ENCODE measurements at regions not wholly inside any gene's neighbourhood (a gene's known extent, or its start where the extent isn't known, plus 50 kb on each side); places are given as distances from the start of the nearest gene placed in this dataset.

DNA sequence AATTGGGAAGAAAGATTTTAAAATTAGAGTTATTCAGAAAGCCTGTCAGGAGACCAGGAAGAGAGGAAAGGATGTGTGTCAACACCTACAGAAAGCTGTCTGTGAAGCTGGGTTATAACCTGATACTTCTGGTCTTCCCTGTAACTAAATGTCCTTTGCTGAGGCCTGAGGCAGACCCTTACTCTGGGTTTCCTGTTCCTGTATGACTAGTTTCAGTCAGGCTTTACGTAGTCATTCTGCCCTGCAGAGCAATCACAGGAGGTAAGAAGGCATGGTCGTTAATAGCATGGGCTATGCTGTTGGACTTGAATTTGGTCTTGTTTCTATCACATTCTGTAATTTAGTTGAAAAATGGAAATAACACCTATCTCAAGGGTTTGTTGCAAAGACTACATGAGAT lies 110.5 kb upstream of the IGFBP7 start:
- H3K27ac ChIP-seq, result no peak overlapping the region
- no peak for ATAC-seq
- intact Hi-C loops (cut with DNase I), result no loop called here
- H3K4me1 ChIP-seq, result no peaks in the 10 kb centered on the region
- no peak for TF ChIP-seq POLR2A (IDR thresholded peaks at IDR 0.05)
- TF ChIP-seq, protein P1, sequence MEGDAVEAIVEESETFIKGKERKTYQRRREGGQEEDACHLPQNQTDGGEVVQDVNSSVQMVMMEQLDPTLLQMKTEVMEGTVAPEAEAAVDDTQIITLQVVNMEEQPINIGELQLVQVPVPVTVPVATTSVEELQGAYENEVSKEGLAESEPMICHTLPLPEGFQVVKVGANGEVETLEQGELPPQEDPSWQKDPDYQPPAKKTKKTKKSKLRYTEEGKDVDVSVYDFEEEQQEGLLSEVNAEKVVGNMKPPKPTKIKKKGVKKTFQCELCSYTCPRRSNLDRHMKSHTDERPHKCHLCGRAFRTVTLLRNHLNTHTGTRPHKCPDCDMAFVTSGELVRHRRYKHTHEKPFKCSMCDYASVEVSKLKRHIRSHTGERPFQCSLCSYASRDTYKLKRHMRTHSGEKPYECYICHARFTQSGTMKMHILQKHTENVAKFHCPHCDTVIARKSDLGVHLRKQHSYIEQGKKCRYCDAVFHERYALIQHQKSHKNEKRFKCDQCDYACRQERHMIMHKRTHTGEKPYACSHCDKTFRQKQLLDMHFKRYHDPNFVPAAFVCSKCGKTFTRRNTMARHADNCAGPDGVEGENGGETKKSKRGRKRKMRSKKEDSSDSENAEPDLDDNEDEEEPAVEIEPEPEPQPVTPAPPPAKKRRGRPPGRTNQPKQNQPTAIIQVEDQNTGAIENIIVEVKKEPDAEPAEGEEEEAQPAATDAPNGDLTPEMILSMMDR (IDR thresholded peaks at IDR 0.05), result no peak
- WGBS, 4 donors, result 57 to 78% (median 63%) methylated on average over 2 of the region's 2 CpGs
- H3K4me3 ChIP-seq, result no peak overlapping the region
- H3K36me3 ChIP-seq, result no peaks in the 10 kb centered on the region
- no peaks in the 10 kb centered on the region for H3K27me3 ChIP-seq
- DNase-seq, result no peak
- peaks cover 0 to 4% (median 0%) of the 10 kb centered on the region in 12 donors for H3K9me3 ChIP-seq

DNA sequence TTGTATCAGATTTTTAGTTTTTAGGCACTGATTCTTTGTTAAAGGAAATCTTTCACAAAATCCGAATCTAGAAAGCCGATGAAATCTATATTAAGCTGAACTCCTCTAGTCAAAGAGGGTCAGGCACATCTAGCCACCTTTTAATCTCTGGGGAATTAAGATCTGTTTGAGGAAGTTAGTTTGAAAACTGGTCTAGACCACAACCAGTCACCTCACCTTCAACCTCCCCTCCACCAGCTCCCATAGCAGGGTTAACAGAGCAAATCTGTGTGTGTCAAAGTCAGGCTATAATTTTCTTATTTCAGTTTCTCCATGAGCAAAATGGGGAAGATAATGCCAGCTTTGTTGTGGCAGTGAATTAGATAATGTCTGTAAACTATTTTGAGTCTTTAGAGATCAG lies 110.0 kb upstream of the IGFBP7 start:
- intact Hi-C loops (cut with DNase I), result no loop called here
- no peaks in the 10 kb centered on the region for H3K4me1 ChIP-seq
- TF ChIP-seq, protein P1 (IDR thresholded peaks at IDR 0.05), result no peak
- H3K36me3 ChIP-seq, result no peaks in the 10 kb centered on the region
- H3K4me3 ChIP-seq, result no peak overlapping the region
- no peaks in the 10 kb centered on the region for H3K27me3 ChIP-seq
- no peak overlapping the region for H3K27ac ChIP-seq
- 88 to 94% (median 90%) methylated on average over 2 of the region's 2 CpGs for WGBS, 4 donors
- H3K9me3 ChIP-seq, result peaks cover 0 to 4% (median 0%) of the 10 kb centered on the region in 12 donors
- DNase-seq (no peak), ATAC-seq (no peak)

DNA sequence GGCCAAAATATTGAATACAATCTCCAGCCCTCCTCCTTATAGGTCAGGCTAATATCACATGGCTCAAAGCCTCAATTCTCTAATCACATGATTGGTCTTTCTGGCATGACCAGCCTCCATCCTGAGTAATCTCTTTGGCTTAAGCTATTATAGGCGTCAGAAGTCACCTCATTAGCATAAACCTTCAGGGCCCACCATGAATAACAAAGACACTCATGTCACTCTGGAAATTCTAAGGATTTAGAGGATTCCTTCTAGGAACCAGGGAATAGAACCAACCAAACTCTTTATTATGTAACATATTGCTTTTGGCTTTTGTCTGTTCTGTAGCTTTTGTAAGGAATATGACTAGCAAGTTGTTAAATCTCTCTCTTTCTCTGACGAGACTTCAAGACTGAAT lies 109.2 kb upstream of the IGFBP7 start:
- H3K27me3 ChIP-seq, result no peaks in the 10 kb centered on the region
- TF ChIP-seq, protein P1 (IDR thresholded peaks at IDR 0.05), result no peak
- TF ChIP-seq POLR2A (IDR thresholded peaks at IDR 0.05), result no peak
- ATAC-seq, result no peak

DNA sequence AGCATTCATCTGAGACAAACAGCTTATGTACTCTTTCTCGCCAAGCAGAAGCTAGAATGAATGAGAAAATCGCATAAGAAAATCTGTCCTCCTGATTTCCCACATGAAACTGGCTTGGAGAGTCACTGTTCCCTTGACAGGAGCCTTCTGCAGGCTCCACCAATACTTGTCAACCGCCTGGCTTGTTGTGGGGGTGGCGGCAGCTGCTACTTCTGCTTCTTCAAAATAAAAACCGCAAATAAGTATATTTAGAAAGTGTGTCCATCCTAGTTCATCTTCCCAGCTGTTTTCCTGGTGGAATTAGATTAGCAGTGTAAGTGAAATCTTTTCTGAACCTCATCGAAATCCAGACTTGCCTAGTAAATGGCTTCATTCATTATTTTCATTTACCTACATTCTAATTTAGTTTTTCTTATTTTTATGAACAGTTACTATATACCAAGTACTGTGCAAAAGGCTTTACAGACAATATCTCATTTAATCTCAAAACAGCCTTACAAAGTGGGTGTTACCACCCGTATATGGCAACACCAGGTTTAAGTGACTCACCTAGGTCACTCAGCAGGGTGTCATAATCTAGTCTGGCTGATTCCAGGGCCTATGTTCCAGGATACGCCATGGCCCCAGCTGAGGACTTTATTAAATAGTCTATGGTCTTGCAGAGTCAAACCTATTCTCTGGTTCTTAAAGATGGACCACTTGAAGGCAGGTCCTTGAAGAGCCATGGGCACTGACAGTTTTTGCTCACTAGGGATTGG lies 104.6 kb upstream of the IGFBP7 start:
- no peak for DNase-seq
- H3K36me3 ChIP-seq, result no peaks in the 10 kb centered on the region
- TF ChIP-seq, protein P1 (IDR thresholded peaks at IDR 0.05), result no peak
- H3K27ac ChIP-seq, result no peak overlapping the region
- 76 to 81% (median 79%) methylated on average over 8 of the region's 8 CpGs for WGBS, 4 donors
- no peaks in the 10 kb centered on the region for H3K4me1 ChIP-seq
- intact Hi-C loops (cut with DNase I), result no loop called here
- no peaks in the 10 kb centered on the region for H3K27me3 ChIP-seq
- H3K4me3 ChIP-seq, result no peak overlapping the region
- ATAC-seq, result no peak
- peaks cover 0 to 4% (median 0%) of the 10 kb centered on the region in 12 donors for H3K9me3 ChIP-seq

More for the DNA sequence above, 109.2 kb upstream of the IGFBP7 start:
- Histone ChIP-seq H3K27ac (no peak overlapping the region), H3K4me1 (no peaks in the 10 kb centered on the region), H3K36me3 (no peaks in the 10 kb centered on the region), H3K4me3 (no peak overlapping the region), H3K9me3 (peaks cover 0 to 4% (median 0%) of the 10 kb centered on the region in 12 donors)
- intact Hi-C loops (cut with DNase I), result no loop called here
- WGBS, 4 donors, result 81 to 85% (median 82%) methylated on average over 2 of the region's 2 CpGs
- no peak for DNase-seq

Measured in heart left ventricle (tissue), 16 donors.